ENCODE measurements at regions not wholly inside any gene's neighbourhood (a gene's known extent, or its start where the extent isn't known, plus 50 kb on each side); places are given as distances from the start of the nearest gene placed in this dataset.

- TF ChIP-seq POLR2AphosphoS5 (IDR thresholded peaks at IDR 0.05) (no peak), CTCF (IDR thresholded peaks at IDR 0.05) (no peak), POLR2A (IDR thresholded peaks at IDR 0.05; ENCODE audit: low read depth) (no peak), EP300 (IDR thresholded peaks at IDR 0.05) (no peak)
These were observed 148.2 kb downstream of the TRMT11 start for GRCh38 chr6:126134491-126134890.

All from esophagus muscularis mucosa (tissue), 4 donors.